Activated T-helper 17 cell treated with anti-CD3 and anti-CD28 coated beads, Interleukin-2, amount 50 U/mL, for 72 hours (primary cell): ENCODE measurements at regions not wholly inside any gene's neighbourhood (a gene's known extent, or its start where the extent isn't known, plus 50 kb on each side); places are given as distances from the start of the nearest gene placed in this dataset.
A peak's percentile ranks its signal among the peaks of the same experiment; 100 is the strongest.

Experiments
- ATAC-seq: fragments of 150-1000 bp; cut with Tn5 transposase; replicated peaks from 2 replicates; pipeline ENCODE4 v1.10.0; 2021; ENCODE audit warnings: mild to moderate bottlenecking, moderate library complexity
- H3K27ac Mint-ChIP-seq: one replicate; pipeline ENCODE4 v1.8.0; 2022; ENCODE audit warnings: mixed read lengths
- H3K27me3 Mint-ChIP-seq: one replicate; pipeline ENCODE4 v1.8.0; 2022; ENCODE audit warnings: mixed read lengths
- H3K36me3 Mint-ChIP-seq: one replicate; pipeline ENCODE4 v1.8.0; 2022; ENCODE audit warnings: low read depth, mild to moderate bottlenecking, mixed read lengths
- H3K4me1 Mint-ChIP-seq: one replicate; pipeline ENCODE4 v1.8.0; 2022; ENCODE audit warnings: mixed read lengths
- H3K4me3 Mint-ChIP-seq: one replicate; pipeline ENCODE4 v1.8.0; 2022; ENCODE audit warnings: mild to moderate bottlenecking, mixed read lengths
- H3K9me3 Mint-ChIP-seq: one replicate; pipeline ENCODE4 v1.8.0; 2022; ENCODE audit warnings: mixed read lengths

DNA sequence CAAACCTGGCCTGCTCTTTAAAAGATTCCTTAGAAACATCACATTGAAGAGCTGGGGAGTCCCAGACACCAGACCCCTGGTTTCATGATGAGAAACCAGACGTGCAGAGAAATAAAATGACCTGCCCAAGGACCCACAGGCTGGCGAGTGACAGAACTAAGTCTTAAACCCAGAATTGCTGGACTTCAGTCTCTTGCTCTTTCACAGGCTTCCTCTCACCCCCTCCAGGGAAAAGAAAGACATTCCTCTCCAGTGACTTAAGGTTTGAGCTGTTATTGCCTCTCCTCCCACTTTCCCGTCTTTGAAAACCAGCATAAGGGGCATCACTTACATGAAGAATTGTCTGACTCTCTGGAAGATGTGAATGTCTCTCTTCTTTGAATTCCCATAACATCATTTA lies 535.2 kb downstream of the IRX1 start:
- Mint-ChIP-seq H3K4me3 (no peak overlapping the region), H3K27me3 (no peaks in the 10 kb centered on the region), H3K36me3 (no peaks in the 10 kb centered on the region), H3K9me3 (peaks cover 3% of the 10 kb centered on the region), H3K4me1 (no peaks in the 10 kb centered on the region), H3K27ac (no peak overlapping the region)
- no peak for ATAC-seq

DNA sequence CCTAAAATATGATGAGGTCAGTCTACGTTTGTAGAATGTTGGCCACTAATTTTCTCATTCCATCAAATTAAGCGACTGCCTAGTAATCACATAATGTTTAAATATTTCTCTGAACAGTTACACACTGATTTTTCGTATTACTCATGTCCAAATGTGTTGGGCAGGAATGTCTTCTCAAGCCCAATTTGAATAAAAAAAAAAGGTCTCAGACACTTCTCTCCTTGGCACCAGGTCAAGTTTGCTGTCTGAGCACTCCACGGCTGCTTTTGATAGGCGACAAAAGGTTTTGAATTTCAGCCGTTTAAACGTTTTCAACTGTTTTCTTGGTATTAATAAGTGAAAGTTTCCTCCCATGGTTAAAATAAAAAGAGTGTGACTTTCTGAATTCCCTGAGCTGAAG lies 542.1 kb downstream of the IRX1 start:
- H3K9me3 Mint-ChIP-seq, result peaks cover 5% of the 10 kb centered on the region

DNA sequence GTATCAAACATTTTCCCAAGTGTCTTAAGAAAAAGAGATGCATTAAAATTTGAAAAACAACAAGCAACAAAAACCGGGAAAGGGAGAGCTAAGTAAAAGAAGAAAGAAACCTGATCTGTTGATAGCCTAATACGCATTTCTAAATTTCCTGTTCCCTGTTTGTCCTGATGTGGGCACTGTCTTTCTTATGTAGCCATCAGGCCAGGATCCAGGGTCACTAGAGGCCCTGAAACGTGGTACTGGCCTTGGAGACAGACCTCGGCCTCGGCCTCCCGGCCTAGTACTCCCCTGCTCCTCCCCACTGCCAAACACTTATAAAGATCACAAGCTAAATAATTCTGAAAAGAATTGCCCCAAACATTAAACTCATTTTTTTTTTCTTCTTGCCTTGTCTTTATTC lies 547.2 kb downstream of the IRX1 start:
- H3K27ac Mint-ChIP-seq, result no peak overlapping the region
- no peaks in the 10 kb centered on the region for H3K4me1 Mint-ChIP-seq
- no peaks in the 10 kb centered on the region for H3K36me3 Mint-ChIP-seq
- H3K27me3 Mint-ChIP-seq, result no peaks in the 10 kb centered on the region
- no peak for ATAC-seq
- H3K9me3 Mint-ChIP-seq, result peaks cover 16% of the 10 kb centered on the region
- H3K4me3 Mint-ChIP-seq, result no peak overlapping the region

More for the DNA sequence above, 542.1 kb downstream of the IRX1 start:
- Mint-ChIP-seq H3K27me3 (no peaks in the 10 kb centered on the region), H3K36me3 (no peaks in the 10 kb centered on the region), H3K27ac (no peak overlapping the region), H3K4me1 (no peaks in the 10 kb centered on the region), H3K4me3 (no peak overlapping the region)
- no peak for ATAC-seq

DNA sequence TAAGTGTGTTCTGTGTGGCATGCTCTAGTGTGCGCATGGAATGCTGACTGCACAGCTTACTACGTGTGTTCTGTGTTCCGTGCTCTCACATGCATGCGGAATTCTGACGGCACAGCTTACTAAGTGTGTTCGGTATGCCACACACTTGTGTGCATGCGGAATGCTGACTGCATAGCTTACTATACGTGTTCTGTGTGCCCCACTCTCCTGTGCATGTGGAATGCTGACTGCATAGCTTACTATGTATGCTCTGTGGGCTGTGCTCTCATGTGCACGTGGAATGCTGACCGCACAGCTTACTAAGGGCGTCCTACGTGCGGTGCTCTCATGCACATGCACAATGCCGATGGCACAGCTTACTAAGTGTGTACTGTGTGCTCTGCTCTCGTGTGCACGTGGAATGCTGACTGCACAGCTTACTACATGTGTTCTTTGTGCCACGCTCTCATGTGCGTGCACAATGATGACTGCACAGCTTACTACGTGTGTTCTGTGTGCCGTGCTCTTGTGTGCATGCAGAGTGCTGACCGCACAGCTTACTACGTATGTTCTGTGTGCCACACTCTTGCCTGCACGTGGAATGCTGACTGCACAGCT lies 548.9 kb downstream of the IRX1 start:
- H3K27me3 Mint-ChIP-seq, result no peaks in the 10 kb centered on the region
- no peak overlapping the region for H3K4me3 Mint-ChIP-seq
- no peak overlapping the region for H3K27ac Mint-ChIP-seq
- peaks cover 16% of the 10 kb centered on the region for H3K9me3 Mint-ChIP-seq
- ATAC-seq, result no peak
- H3K4me1 Mint-ChIP-seq, result no peaks in the 10 kb centered on the region
- H3K36me3 Mint-ChIP-seq, result no peaks in the 10 kb centered on the region

DNA sequence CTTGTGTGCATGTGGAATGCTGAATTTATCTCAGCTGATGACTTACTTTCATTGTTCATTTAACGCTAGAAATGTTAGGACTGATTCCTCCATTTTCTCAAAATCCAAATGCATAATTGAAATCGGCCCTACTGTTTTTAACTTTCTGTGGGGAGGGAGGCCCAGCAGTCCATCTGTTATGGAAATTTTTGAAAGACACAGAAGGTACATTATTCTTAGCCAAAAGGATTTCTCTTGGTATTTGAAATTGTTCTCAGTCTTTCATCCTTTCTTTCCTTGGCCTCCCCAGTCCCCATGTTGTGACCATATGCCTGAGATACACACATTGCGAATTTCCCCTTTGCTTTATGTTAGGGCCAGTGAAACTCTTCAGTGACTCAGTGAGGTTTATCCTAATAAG lies 549.9 kb downstream of the IRX1 start:
- H3K27me3 Mint-ChIP-seq, result no peaks in the 10 kb centered on the region
- H3K4me1 Mint-ChIP-seq, result no peaks in the 10 kb centered on the region
- ATAC-seq, result no peak
- no peaks in the 10 kb centered on the region for H3K36me3 Mint-ChIP-seq
- peaks cover 16% of the 10 kb centered on the region for H3K9me3 Mint-ChIP-seq
- H3K27ac Mint-ChIP-seq, result no peak overlapping the region
- no peak overlapping the region for H3K4me3 Mint-ChIP-seq

DNA sequence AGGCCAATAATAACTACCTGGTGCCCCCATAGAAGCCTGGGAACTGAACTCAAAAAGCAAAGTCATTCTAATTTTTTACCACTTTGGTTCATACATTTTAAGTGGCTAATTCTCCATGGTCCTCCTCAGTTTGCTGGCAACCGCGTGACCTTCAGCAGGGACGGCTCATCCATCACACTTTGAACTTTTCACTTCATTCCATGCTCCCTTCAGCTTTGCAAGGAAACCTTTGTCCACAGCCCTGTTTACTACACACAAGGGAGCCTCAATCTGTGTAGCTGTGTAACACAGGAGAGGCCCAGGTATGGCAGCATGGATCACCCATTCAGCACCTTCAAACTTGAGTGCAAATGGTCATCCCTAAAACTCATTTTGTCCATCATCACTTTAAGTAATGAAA lies 552.4 kb downstream of the IRX1 start:
- Mint-ChIP-seq H3K4me3 (no peak overlapping the region), H3K27me3 (no peaks in the 10 kb centered on the region), H3K4me1 (no peaks in the 10 kb centered on the region), H3K36me3 (no peaks in the 10 kb centered on the region), H3K9me3 (peaks cover 13% of the 10 kb centered on the region), H3K27ac (no peak overlapping the region)
- no peak for ATAC-seq

DNA sequence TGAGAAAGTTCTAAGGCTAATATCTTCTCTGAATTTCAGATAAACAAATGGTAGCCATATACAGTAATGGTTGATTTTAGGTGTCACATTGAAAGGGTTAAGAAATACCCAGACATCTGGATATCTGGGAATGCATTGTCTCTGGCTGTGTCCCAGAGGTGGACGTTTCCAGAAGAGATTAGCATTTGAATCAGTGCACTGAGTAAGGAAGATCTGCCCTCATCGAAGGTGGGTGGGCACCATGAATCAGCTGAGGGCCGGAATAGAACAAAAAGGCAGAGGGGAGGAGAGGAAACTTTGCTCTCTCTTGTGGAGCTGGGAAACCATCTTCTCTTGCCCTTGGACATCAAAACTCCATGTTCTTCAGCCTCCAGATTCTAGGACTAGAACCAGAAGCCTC lies 554.4 kb downstream of the IRX1 start:
- H3K36me3 Mint-ChIP-seq, result no peaks in the 10 kb centered on the region
- no peak overlapping the region for H3K27ac Mint-ChIP-seq
- H3K9me3 Mint-ChIP-seq, result peaks cover 9% of the 10 kb centered on the region
- no peaks in the 10 kb centered on the region for H3K27me3 Mint-ChIP-seq
- H3K4me3 Mint-ChIP-seq, result no peak overlapping the region
- H3K4me1 Mint-ChIP-seq, result no peaks in the 10 kb centered on the region
- ATAC-seq, result no peak

DNA sequence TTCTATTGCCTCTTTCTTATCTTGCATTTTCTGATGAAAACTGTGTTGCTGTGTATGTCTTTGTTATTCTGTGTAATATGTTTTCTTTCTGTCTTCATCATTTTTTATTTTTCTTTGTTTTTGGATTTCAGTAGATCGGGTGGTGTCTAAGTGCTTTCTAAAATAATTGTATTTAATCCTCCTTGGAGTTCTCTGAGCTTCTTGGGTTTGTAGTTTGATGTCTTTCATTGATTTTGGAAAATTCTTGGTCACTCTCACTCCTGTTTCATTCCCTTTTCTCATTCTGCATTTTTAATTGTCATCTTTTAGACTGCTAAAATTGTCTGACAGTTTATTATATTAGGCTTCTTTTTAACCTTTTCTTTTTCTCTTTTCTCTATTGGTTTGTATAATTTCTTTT lies 560.5 kb downstream of the IRX1 start:
- no peak for ATAC-seq
- H3K4me3 Mint-ChIP-seq, result no peak overlapping the region
- peaks cover 9% of the 10 kb centered on the region for H3K9me3 Mint-ChIP-seq
- H3K36me3 Mint-ChIP-seq, result no peaks in the 10 kb centered on the region
- H3K27ac Mint-ChIP-seq, result no peak overlapping the region
- no peaks in the 10 kb centered on the region for H3K4me1 Mint-ChIP-seq
- no peaks in the 10 kb centered on the region for H3K27me3 Mint-ChIP-seq

DNA sequence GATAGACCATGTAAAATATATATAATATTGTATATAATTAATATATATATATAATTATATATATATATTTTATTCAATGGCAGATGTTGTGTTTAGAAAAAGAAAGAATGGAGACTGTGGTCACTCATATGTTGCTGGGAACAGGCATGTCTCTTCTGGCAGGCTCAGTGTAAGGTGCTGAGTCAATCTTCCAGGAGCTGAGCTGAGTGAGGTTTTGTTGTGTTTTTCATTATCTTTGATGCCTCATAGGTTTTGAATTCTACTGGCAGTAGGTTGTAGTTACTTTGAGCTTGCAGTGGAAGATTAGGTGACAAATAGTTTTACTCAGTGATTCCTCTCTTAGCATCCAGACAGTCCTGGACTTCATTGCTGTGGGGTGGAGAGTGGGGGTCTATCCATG lies 561.3 kb downstream of the IRX1 start:
- Mint-ChIP-seq H3K4me1 (no peaks in the 10 kb centered on the region), H3K36me3 (no peaks in the 10 kb centered on the region), H3K9me3 (peaks cover 9% of the 10 kb centered on the region), H3K27me3 (no peaks in the 10 kb centered on the region), H3K27ac (no peak overlapping the region), H3K4me3 (no peak overlapping the region)
- no peak for ATAC-seq

DNA sequence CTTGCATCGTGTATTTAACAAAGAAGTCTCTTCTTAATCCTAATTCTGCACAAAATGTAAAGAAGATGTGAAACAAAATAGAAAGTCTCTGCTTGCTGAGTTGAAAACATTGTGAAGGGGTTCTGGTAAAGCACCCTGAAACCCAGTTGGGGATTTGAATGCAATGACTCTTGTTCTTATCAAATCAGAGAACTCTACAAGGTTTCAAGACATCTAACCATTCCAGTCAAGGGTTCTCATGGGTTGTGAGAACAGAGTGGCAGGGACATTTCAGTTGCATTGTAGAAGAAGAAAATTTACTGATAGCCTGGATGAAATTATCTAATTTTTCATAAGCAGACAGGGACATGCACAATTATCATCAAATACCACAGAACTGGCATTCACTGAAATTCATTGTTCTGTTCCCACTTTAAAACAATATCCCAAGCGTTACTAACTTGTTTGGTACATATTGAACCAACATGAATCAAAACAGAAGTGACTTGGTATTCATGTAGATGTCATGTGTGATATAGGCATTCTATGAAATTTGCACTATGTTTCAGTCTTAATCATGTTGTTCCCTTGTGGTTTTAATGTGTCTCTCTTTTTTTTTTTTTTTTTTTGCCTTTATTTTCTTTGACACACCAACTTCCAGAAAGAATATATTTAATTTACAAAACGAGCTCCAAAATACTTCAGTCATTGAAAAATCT lies 563.3 kb downstream of the IRX1 start:
- ATAC-seq, result no peak
- H3K36me3 Mint-ChIP-seq, result no peaks in the 10 kb centered on the region
- H3K4me1 Mint-ChIP-seq, result no peaks in the 10 kb centered on the region
- H3K9me3 Mint-ChIP-seq, result peaks cover 9% of the 10 kb centered on the region
- H3K4me3 Mint-ChIP-seq, result no peak overlapping the region
- H3K27me3 Mint-ChIP-seq, result no peaks in the 10 kb centered on the region
- H3K27ac Mint-ChIP-seq, result no peak overlapping the region

DNA sequence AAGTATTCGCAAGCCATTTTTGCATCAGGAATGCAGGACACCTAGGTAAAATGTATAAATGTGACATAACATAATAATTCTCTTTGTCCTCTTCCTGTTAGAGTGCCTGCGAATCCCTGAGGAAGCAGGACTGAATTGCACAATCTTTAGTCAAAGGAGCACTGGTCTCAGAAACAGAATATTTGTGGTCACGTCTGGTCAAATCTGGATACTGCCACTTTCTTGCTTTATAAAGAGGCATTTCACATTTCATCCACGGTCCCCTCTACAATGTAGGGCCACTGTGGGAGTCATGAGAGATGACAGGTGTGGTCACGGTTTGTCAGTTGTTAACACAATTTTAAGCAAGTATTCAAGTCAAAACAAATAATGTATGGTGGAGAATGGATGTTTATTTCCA lies 564.0 kb downstream of the IRX1 start:
- Mint-ChIP-seq H3K4me3 (no peak overlapping the region), H3K27me3 (no peaks in the 10 kb centered on the region), H3K36me3 (no peaks in the 10 kb centered on the region), H3K27ac (no peak overlapping the region), H3K9me3 (peaks cover 12% of the 10 kb centered on the region), H3K4me1 (no peaks in the 10 kb centered on the region)
- no peak for ATAC-seq

DNA sequence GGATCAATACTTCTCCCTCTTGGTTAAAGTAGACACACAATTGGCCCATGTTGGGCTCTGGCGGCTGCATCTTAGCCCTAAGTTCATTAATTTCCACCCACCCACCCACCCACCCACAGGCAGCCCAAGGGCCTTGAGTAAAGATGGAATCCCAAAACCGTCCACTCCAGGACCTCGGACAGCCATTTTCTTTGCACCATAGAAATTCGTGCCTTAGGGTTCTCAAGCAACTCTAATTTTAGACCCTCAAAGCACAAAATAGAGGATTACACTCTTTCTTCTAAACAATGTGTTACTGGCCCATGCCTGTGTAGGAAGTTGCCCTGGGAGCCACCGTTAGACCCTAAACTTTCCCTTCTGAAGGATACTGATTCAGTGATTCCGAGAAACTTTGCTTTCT lies 568.5 kb downstream of the IRX1 start:
- no peak for ATAC-seq
- H3K9me3 Mint-ChIP-seq, result peaks cover 17% of the 10 kb centered on the region
- H3K27ac Mint-ChIP-seq, result no peak overlapping the region
- H3K27me3 Mint-ChIP-seq, result no peaks in the 10 kb centered on the region
- H3K4me1 Mint-ChIP-seq, result no peaks in the 10 kb centered on the region
- no peak overlapping the region for H3K4me3 Mint-ChIP-seq
- H3K36me3 Mint-ChIP-seq, result no peaks in the 10 kb centered on the region

DNA sequence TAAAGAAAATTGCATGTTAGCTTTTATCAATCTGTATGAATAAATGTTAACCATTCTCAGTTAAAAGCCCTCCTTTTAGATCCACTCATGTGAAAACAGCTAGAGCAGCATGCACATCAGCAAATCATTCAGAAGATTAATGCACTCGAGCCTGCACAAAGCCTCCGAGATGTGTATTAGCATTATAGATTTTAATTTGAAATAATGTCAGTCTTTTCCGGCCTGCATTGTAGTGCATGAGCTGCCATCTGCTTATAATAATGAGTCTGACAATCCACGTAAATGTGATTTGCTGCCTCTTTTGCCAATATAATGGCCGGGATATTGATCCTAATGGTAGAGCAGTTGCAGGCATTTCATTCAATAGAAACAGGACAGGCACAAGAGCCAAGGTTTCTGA lies 585.1 kb downstream of the IRX1 start:
- Mint-ChIP-seq H3K9me3 (peaks cover 8% of the 10 kb centered on the region), H3K27me3 (no peaks in the 10 kb centered on the region), H3K27ac (no peak overlapping the region), H3K4me1 (no peaks in the 10 kb centered on the region), H3K36me3 (no peaks in the 10 kb centered on the region), H3K4me3 (no peak overlapping the region)
- ATAC-seq, result no peak

DNA sequence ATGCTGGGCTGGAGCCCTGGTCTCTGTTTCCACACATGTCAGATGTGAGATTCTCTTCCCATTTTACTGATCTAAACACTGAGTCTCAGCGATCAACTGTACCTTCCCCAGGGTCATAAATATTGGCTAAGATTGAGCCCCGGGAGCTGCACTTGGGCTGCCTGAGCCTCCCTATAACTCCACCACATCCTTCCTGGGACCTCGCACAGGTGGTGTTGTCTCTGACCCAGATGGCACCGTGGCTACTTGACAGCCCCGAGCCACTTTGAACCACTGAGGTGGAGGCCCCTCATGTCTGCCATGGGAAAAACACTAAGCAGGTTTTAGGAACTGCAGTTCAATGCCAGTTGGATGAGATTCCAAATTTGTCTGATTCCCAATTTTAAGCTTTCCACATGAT lies 586.5 kb downstream of the IRX1 start:
- H3K4me1 Mint-ChIP-seq, result no peaks in the 10 kb centered on the region
- H3K36me3 Mint-ChIP-seq, result no peaks in the 10 kb centered on the region
- no peaks in the 10 kb centered on the region for H3K27me3 Mint-ChIP-seq
- H3K27ac Mint-ChIP-seq, result no peak overlapping the region
- H3K4me3 Mint-ChIP-seq, result no peak overlapping the region
- no peak for ATAC-seq
- H3K9me3 Mint-ChIP-seq, result peaks cover 6% of the 10 kb centered on the region

DNA sequence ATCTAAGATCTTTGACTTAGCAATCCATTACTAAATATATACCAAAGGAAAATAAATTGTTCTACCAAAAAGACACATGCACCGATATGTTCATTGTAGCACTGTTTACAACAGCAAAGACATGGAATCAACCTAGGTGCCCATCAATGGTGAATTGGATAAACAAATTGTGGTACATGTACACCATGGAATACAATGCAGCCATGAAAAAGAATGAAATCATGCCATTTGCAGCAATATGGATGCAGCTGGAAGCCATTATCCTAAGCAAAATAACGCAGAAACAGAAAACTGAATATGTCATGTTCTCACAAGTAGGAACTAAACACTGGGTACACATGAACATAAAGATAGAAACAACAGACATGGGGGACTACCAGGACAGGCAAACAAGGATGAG lies 589.5 kb downstream of the IRX1 start:
- H3K4me1 Mint-ChIP-seq, result no peaks in the 10 kb centered on the region
- no peak for ATAC-seq
- no peak overlapping the region for H3K27ac Mint-ChIP-seq
- no peak overlapping the region for H3K4me3 Mint-ChIP-seq
- no peaks in the 10 kb centered on the region for H3K36me3 Mint-ChIP-seq
- peaks cover 6% of the 10 kb centered on the region for H3K9me3 Mint-ChIP-seq
- H3K27me3 Mint-ChIP-seq, result no peaks in the 10 kb centered on the region

DNA sequence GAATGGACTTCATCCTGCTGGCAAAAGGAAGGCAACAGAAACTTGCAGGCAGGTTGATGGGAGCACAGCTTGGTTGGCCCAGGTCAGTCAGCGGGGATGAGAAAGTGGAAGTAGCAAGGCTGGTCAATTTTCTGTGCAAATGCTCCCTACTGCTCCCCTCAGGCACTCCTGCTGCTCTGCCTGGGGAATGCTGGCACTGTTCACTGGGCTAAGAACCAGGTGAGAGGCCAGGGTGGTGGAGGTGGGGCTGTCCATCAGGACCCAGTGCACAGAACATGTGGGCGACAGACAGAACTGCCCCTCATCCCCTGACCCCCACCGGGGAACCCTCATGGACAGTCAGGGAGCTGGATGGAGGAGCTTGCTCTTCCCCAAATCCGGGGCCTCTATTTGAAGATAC lies 593.1 kb downstream of the IRX1 start:
- Mint-ChIP-seq H3K4me1 (no peaks in the 10 kb centered on the region), H3K27me3 (no peaks in the 10 kb centered on the region), H3K4me3 (no peak overlapping the region), H3K9me3 (peaks cover 6% of the 10 kb centered on the region), H3K27ac (no peak overlapping the region), H3K36me3 (no peaks in the 10 kb centered on the region)
- ATAC-seq, result peak; percentile 22
